Omental fat pad (tissue), 3 donors: ENCODE measurements at regions not wholly inside any gene's neighbourhood (a gene's known extent, or its start where the extent isn't known, plus 50 kb on each side); places are given as distances from the start of the nearest gene placed in this dataset.

ENCODE experiments used
- ATAC-seq: fragments of 150-250 bp; one replicate; pipeline ENCODE4 v1.9.1; 2016; ENCODE audit warnings: mild to moderate bottlenecking, moderate library complexity; ENCODE audit not compliant: low FRiP score
- DNase-seq: peaks from one replicate; pipeline ENCODE4 v3.0.0-alpha.2; 2019; ENCODE audit warnings: low spot score
- CTCF ChIP-seq, 3 donors: fragments of 450-650 bp; IDR thresholded peaks; one replicate each; pipeline ENCODE4 v1.5.1; 2016 to 2017; ENCODE audit warnings: antibody characterized with exemption in 3 of 3, mild to moderate bottlenecking in 3 of 3, moderate library complexity in 2 of 3

DNA sequence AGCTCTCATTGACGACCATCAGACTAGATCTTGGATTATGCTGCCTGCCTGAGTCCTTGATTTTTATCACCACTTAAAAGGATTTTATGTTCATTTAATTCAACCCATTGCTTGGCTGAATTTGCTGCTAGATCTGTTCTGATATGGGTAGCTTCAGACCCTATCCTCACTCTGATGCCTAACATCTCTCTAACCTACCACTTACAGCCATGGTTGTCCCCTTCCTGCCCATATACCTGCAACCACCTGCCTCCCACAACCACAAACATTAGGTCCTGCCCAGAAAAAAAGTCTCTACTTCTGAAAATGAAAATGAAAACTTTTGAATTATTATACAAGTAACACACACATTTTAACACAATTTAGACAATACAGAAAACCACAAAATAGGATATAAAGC lies 310.8 kb downstream of the HNRNPD start:
- ATAC-seq (no peak), DNase-seq (no peak)
- TF ChIP-seq CTCF (IDR thresholded peaks at IDR 0.05): no peak

DNA sequence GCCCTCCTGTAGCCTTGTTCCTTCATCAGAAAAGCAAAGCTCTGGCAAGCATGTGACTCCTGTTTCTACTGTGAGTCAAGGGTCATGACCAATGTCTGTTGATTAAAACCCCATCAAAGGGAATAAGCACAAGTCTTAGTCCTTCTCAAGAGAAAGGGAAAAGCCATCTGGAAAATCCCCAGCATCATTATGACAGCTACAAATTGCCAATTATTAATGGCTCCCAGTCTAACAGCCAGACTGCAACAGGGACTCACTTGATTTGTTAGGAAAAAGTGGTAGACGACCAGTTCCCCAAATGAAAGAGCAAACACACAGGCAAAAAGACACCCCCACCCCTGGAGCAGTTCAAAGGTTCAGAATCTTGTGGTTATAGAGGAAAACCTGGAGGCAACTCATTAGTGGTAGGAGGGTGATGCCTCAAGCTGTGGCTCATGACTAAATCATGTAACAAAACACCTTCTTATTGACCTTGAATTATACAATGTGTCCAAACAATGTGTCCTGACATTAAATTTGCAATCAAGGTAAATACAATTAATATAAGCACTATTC lies 315.7 kb downstream of the HNRNPD start:
- DNase-seq (no peak), ATAC-seq (no peak)
- no peak for TF ChIP-seq CTCF (IDR thresholded peaks at IDR 0.05)

- no peak for TF ChIP-seq CTCF (IDR thresholded peaks at IDR 0.05)
- ATAC-seq: no peak
- no peak for DNase-seq
Observed at GRCh38 chr4:82055156-82055555, 318.6 kb downstream of the HNRNPD start.

DNA sequence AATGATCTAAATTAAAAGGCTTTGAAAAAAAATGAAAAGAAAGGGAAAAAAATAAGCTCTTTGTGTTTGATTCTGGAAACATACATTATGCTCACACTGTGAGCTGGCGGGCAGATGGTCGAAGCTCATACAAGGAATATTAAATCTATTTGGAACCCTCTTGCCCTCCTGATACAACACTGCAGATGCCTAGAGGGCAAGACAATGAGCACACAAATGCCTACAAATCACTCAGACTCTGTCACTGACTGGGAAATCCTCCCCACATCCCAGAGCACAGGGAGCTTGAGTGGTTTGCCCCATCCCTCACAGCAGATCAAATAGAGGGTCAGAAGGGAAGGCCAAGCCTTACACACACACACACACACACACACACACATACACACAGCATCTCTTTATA lies 320.4 kb downstream of the HNRNPD start:
- DNase-seq: no peak
- TF ChIP-seq CTCF (IDR thresholded peaks at IDR 0.05): no peak
- ATAC-seq: no peak

GRCh38 chr4:82050796-82051195 lies 323.0 kb downstream of the HNRNPD start:
- DNase-seq: no peak
- no peak for ATAC-seq
- no peak for TF ChIP-seq CTCF (IDR thresholded peaks at IDR 0.05)

- ATAC-seq (no peak), DNase-seq (no peak)
- TF ChIP-seq CTCF (IDR thresholded peaks at IDR 0.05): no peak
Observed at GRCh38 chr4:82049294-82049693, 324.5 kb downstream of the HNRNPD start.

DNA sequence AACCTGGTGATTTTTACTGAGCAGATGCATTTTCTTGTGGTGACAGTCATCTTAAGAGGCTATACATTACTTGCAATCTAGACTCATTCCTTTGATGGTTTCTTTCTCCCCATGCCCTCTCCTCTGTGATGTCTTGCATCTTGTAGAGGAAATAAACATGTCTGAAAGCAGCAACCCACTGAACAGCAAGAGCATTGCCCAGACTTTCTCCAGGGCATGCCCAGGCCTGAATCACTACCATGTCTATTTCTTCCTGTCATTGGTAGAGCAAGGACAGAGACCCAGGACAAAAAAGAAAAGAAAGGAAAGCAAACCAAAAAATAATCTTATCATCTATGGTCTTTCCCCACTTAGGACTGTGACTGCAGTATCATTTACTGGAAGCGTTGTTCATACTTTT lies 326.1 kb downstream of the HNRNPD start:
- no peak for ATAC-seq
- DNase-seq: no peak
- no peak for TF ChIP-seq CTCF (IDR thresholded peaks at IDR 0.05)
